ENCODE measurements at regions not wholly inside any gene's neighbourhood (a gene's known extent, or its start where the extent isn't known, plus 50 kb on each side); places are given as distances from the start of the nearest gene placed in this dataset.
A peak's percentile ranks its signal among the peaks of the same experiment; 100 is the strongest.

GRCh38 chr4:158993891-158994290 lies 109.0 kb upstream of the RAPGEF2 start:
- H3K18ac ChIP-seq (ENCODE audit: low read length) = no peak overlapping the region
- no peak overlapping the region for H2BK120ac ChIP-seq (ENCODE audit: low read depth, low read length)
- DNase-seq = no peak
- no CpG with 5 or more reads among the region's 2 CpGs for WGBS (ENCODE audit: extremely low coverage, insufficient coverage, low lambda C conversion rate)
- no peaks in the 10 kb centered on the region for H3K27me3 ChIP-seq (ENCODE audit: insufficient read depth, low read length, poor library complexity)
- no peaks in the 10 kb centered on the region for H3K4me1 ChIP-seq (ENCODE audit: control insufficient read depth, low read depth, low read length)
- H3K23ac ChIP-seq (ENCODE audit: low read length) = no peak overlapping the region
- H4K8ac ChIP-seq (ENCODE audit: low read depth, low read length) = no peak overlapping the region
- H4K5ac ChIP-seq (ENCODE audit: low read length) = no peak overlapping the region
- no peak overlapping the region for H3K56ac ChIP-seq (ENCODE audit: low read length)
- no peaks in the 10 kb centered on the region for H3K36me3 ChIP-seq (ENCODE audit: control insufficient read depth, insufficient read depth, low read length)
- H2AK5ac ChIP-seq (ENCODE audit: low read length) = no peak overlapping the region
- no peak overlapping the region for H2BK15ac ChIP-seq (replicated peaks; ENCODE audit: low read depth)
- H3K4me3 ChIP-seq (ENCODE audit: low read length) = no peak overlapping the region
- H2BK5ac ChIP-seq (ENCODE audit: low read length) = no peak overlapping the region
- no peaks in the 10 kb centered on the region for H3K79me1 ChIP-seq (ENCODE audit: low read length)
- no peak overlapping the region for H3K27ac ChIP-seq (ENCODE audit: low read depth, low read length)
- H3K4ac ChIP-seq (ENCODE audit: low read depth, low read length) = no peak overlapping the region
- no peaks in the 10 kb centered on the region for H3K79me2 ChIP-seq (ENCODE audit: control insufficient read depth, insufficient read depth, low read length)
- no peak overlapping the region for H3K9ac ChIP-seq (ENCODE audit: low read length)
- no peak overlapping the region for H3K4me2 ChIP-seq (ENCODE audit: low read length)

GRCh38 chr4:158995040-158995439 lies 107.8 kb upstream of the RAPGEF2 start:
- Histone ChIP-seq H3K27me3 (ENCODE audit: insufficient read depth, low read length, poor library complexity) (no peaks in the 10 kb centered on the region), H4K5ac (ENCODE audit: low read length) (no peak overlapping the region), H3K23ac (ENCODE audit: low read length) (no peak overlapping the region), H3K4ac (ENCODE audit: low read depth, low read length) (no peak overlapping the region), H3K56ac (ENCODE audit: low read length) (no peak overlapping the region), H2BK5ac (ENCODE audit: low read length) (no peak overlapping the region), H2BK120ac (ENCODE audit: low read depth, low read length) (no peak overlapping the region), H3K4me2 (ENCODE audit: low read length) (no peak overlapping the region), H3K79me1 (ENCODE audit: low read length) (no peaks in the 10 kb centered on the region), H4K8ac (ENCODE audit: low read depth, low read length) (no peak overlapping the region), H3K36me3 (ENCODE audit: control insufficient read depth, insufficient read depth, low read length) (no peaks in the 10 kb centered on the region), H3K79me2 (ENCODE audit: control insufficient read depth, insufficient read depth, low read length) (no peaks in the 10 kb centered on the region), H3K4me3 (ENCODE audit: low read length) (no peak overlapping the region), H2BK15ac (replicated peaks; ENCODE audit: low read depth) (no peak overlapping the region), H3K18ac (ENCODE audit: low read length) (no peak overlapping the region), H3K27ac (ENCODE audit: low read depth, low read length) (no peak overlapping the region), H3K9ac (ENCODE audit: low read length) (no peak overlapping the region), H2AK5ac (ENCODE audit: low read length) (no peak overlapping the region), H3K4me1 (ENCODE audit: control insufficient read depth, low read depth, low read length) (no peaks in the 10 kb centered on the region)
- no CpG with 5 or more reads among the region's 2 CpGs for WGBS (ENCODE audit: extremely low coverage, insufficient coverage, low lambda C conversion rate)
- no peak for DNase-seq

- H4K8ac ChIP-seq (ENCODE audit: low read depth, low read length) = no peak overlapping the region
- H3K56ac ChIP-seq (ENCODE audit: low read length) = no peak overlapping the region
- H2BK5ac ChIP-seq (ENCODE audit: low read length) = no peak overlapping the region
- no peak overlapping the region for H2BK120ac ChIP-seq (ENCODE audit: low read depth, low read length)
- no peak overlapping the region for H3K4me2 ChIP-seq (ENCODE audit: low read length)
- no peak overlapping the region for H4K5ac ChIP-seq (ENCODE audit: low read length)
- no peaks in the 10 kb centered on the region for H3K27me3 ChIP-seq (ENCODE audit: insufficient read depth, low read length, poor library complexity)
- no peak overlapping the region for H3K27ac ChIP-seq (ENCODE audit: low read depth, low read length)
- no CpG with 5 or more reads among the region's 8 CpGs for WGBS (ENCODE audit: extremely low coverage, insufficient coverage, low lambda C conversion rate)
- H3K36me3 ChIP-seq (ENCODE audit: control insufficient read depth, insufficient read depth, low read length) = no peaks in the 10 kb centered on the region
- H3K23ac ChIP-seq (ENCODE audit: low read length) = no peak overlapping the region
- H3K79me1 ChIP-seq (ENCODE audit: low read length) = no peaks in the 10 kb centered on the region
- DNase-seq = no peak
- no peak overlapping the region for H2BK15ac ChIP-seq (replicated peaks; ENCODE audit: low read depth)
- no peak overlapping the region for H3K4ac ChIP-seq (ENCODE audit: low read depth, low read length)
- H3K4me3 ChIP-seq (ENCODE audit: low read length) = no peak overlapping the region
- H3K9ac ChIP-seq (ENCODE audit: low read length) = no peak overlapping the region
- H2AK5ac ChIP-seq (ENCODE audit: low read length) = no peak overlapping the region
- H3K18ac ChIP-seq (ENCODE audit: low read length) = no peak overlapping the region
- H3K4me1 ChIP-seq (ENCODE audit: control insufficient read depth, low read depth, low read length) = no peaks in the 10 kb centered on the region
- no peaks in the 10 kb centered on the region for H3K79me2 ChIP-seq (ENCODE audit: control insufficient read depth, insufficient read depth, low read length)
Observed at GRCh38 chr4:158995965-158996364, 106.9 kb upstream of the RAPGEF2 start.

GRCh38 chr4:158996669-158997074 lies 106.2 kb upstream of the RAPGEF2 start:
- Histone ChIP-seq H3K36me3 (ENCODE audit: control insufficient read depth, insufficient read depth, low read length) (no peaks in the 10 kb centered on the region), H3K4me3 (ENCODE audit: low read length) (no peak overlapping the region), H2AK5ac (ENCODE audit: low read length) (no peak overlapping the region), H3K79me2 (ENCODE audit: control insufficient read depth, insufficient read depth, low read length) (no peaks in the 10 kb centered on the region), H3K18ac (ENCODE audit: low read length) (peak overlapping the region; percentile 12), H2BK5ac (ENCODE audit: low read length) (no peak overlapping the region), H3K4me1 (ENCODE audit: control insufficient read depth, low read depth, low read length) (no peaks in the 10 kb centered on the region), H3K23ac (ENCODE audit: low read length) (no peak overlapping the region), H4K8ac (ENCODE audit: low read depth, low read length) (no peak overlapping the region), H3K79me1 (ENCODE audit: low read length) (no peaks in the 10 kb centered on the region), H2BK120ac (ENCODE audit: low read depth, low read length) (no peak overlapping the region), H3K4ac (ENCODE audit: low read depth, low read length) (no peak overlapping the region), H3K27ac (ENCODE audit: low read depth, low read length) (no peak overlapping the region), H3K4me2 (ENCODE audit: low read length) (no peak overlapping the region), H3K27me3 (ENCODE audit: insufficient read depth, low read length, poor library complexity) (no peaks in the 10 kb centered on the region), H3K56ac (ENCODE audit: low read length) (no peak overlapping the region), H3K9ac (ENCODE audit: low read length) (no peak overlapping the region), H4K5ac (ENCODE audit: low read length) (no peak overlapping the region), H2BK15ac (replicated peaks; ENCODE audit: low read depth) (no peak overlapping the region)
- WGBS (ENCODE audit: extremely low coverage, insufficient coverage, low lambda C conversion rate) = no CpG with 5 or more reads among the region's 3 CpGs
- DNase-seq = peak; percentile 66

- Histone ChIP-seq H2AK5ac (ENCODE audit: low read length) (no peak overlapping the region), H3K79me1 (ENCODE audit: low read length) (no peaks in the 10 kb centered on the region), H3K23ac (ENCODE audit: low read length) (no peak overlapping the region), H2BK15ac (replicated peaks; ENCODE audit: low read depth) (no peak overlapping the region), H3K4me2 (ENCODE audit: low read length) (no peak overlapping the region), H3K4me3 (ENCODE audit: low read length) (no peak overlapping the region), H2BK120ac (ENCODE audit: low read depth, low read length) (no peak overlapping the region), H3K27ac (ENCODE audit: low read depth, low read length) (no peak overlapping the region), H4K8ac (ENCODE audit: low read depth, low read length) (no peak overlapping the region), H3K56ac (ENCODE audit: low read length) (no peak overlapping the region), H4K5ac (ENCODE audit: low read length) (no peak overlapping the region), H2BK5ac (ENCODE audit: low read length) (no peak overlapping the region), H3K4me1 (ENCODE audit: control insufficient read depth, low read depth, low read length) (no peaks in the 10 kb centered on the region), H3K9ac (ENCODE audit: low read length) (no peak overlapping the region), H3K79me2 (ENCODE audit: control insufficient read depth, insufficient read depth, low read length) (no peaks in the 10 kb centered on the region), H3K36me3 (ENCODE audit: control insufficient read depth, insufficient read depth, low read length) (no peaks in the 10 kb centered on the region), H3K27me3 (ENCODE audit: insufficient read depth, low read length, poor library complexity) (no peaks in the 10 kb centered on the region), H3K4ac (ENCODE audit: low read depth, low read length) (no peak overlapping the region), H3K18ac (ENCODE audit: low read length) (no peak overlapping the region)
- no peak for DNase-seq
- WGBS (ENCODE audit: extremely low coverage, insufficient coverage, low lambda C conversion rate) = no CpG with 5 or more reads among the region's 4 CpGs
Observed at GRCh38 chr4:158997660-158998349, 105.1 kb upstream of the RAPGEF2 start.

GRCh38 chr4:158998624-158999023 lies 104.3 kb upstream of the RAPGEF2 start:
- Histone ChIP-seq H3K79me2 (ENCODE audit: control insufficient read depth, insufficient read depth, low read length) (no peaks in the 10 kb centered on the region), H3K4me2 (ENCODE audit: low read length) (no peak overlapping the region), H3K4me3 (ENCODE audit: low read length) (no peak overlapping the region), H2BK5ac (ENCODE audit: low read length) (no peak overlapping the region), H3K23ac (ENCODE audit: low read length) (no peak overlapping the region), H3K9ac (ENCODE audit: low read length) (no peak overlapping the region), H3K4ac (ENCODE audit: low read depth, low read length) (no peak overlapping the region), H3K18ac (ENCODE audit: low read length) (no peak overlapping the region), H3K27me3 (ENCODE audit: insufficient read depth, low read length, poor library complexity) (no peaks in the 10 kb centered on the region), H4K8ac (ENCODE audit: low read depth, low read length) (no peak overlapping the region), H2BK15ac (replicated peaks; ENCODE audit: low read depth) (no peak overlapping the region), H4K5ac (ENCODE audit: low read length) (no peak overlapping the region), H3K4me1 (ENCODE audit: control insufficient read depth, low read depth, low read length) (no peaks in the 10 kb centered on the region), H3K36me3 (ENCODE audit: control insufficient read depth, insufficient read depth, low read length) (no peaks in the 10 kb centered on the region), H3K27ac (ENCODE audit: low read depth, low read length) (no peak overlapping the region), H2BK120ac (ENCODE audit: low read depth, low read length) (no peak overlapping the region), H2AK5ac (ENCODE audit: low read length) (no peak overlapping the region), H3K56ac (ENCODE audit: low read length) (no peak overlapping the region), H3K79me1 (ENCODE audit: low read length) (no peaks in the 10 kb centered on the region)
- DNase-seq = no peak
- no CpG with 5 or more reads among the region's 6 CpGs for WGBS (ENCODE audit: extremely low coverage, insufficient coverage, low lambda C conversion rate)
